ENCODE measurements at regions not wholly inside any gene's neighbourhood (a gene's known extent, or its start where the extent isn't known, plus 50 kb on each side); places are given as distances from the start of the nearest gene placed in this dataset.
"Not testable (repeated sequence)": the region's sequence is repeated elsewhere in the genome, so short reads cannot be mapped to it uniquely, and the experiment has no call there.

- DNase-seq (ENCODE audit: low read depth), result not testable (repeated sequence)
Measured at GRCh38 chr5:71822065-71822464, 103.0 kb downstream of the CARTPT start.

- no peak for DNase-seq (ENCODE audit: low read depth)
Measured at GRCh38 chr5:71825992-71826391, 106.9 kb downstream of the CARTPT start.

- no peak for DNase-seq (ENCODE audit: low read depth)
Measured at GRCh38 chr5:71828291-71829040, 109.4 kb downstream of the CARTPT start.

DNA sequence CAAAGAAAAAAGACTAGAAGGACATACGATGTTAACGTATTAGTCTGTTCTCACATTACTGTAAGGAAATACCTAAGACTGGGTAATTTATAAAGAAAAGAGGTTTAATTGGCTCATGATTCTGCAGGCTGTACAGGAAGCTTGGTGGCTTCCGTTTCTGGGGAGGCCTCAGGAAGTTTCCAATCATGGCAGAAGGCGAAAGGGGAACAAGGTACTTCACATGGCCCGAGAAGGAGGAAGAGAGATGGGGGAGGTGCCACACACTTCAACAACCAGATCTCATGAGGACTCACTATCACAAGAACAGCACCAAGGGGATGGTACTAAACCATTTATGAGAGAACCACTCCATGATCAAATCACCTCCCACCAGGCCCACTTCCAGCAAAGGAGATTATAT, 110.1 kb downstream of the CARTPT start:
- no peak for DNase-seq (ENCODE audit: low read depth)

GRCh38 chr5:71830681-71831539, 111.8 kb downstream of the CARTPT start:
- peak; percentile 85 for DNase-seq (ENCODE audit: low read depth)

GRCh38 chr5:71832812-71833715, 114.0 kb downstream of the CARTPT start:
- no peak for DNase-seq (ENCODE audit: low read depth)

GRCh38 chr5:71834601-71835000, 115.5 kb downstream of the CARTPT start:
- DNase-seq (ENCODE audit: low read depth), result no peak

DNA sequence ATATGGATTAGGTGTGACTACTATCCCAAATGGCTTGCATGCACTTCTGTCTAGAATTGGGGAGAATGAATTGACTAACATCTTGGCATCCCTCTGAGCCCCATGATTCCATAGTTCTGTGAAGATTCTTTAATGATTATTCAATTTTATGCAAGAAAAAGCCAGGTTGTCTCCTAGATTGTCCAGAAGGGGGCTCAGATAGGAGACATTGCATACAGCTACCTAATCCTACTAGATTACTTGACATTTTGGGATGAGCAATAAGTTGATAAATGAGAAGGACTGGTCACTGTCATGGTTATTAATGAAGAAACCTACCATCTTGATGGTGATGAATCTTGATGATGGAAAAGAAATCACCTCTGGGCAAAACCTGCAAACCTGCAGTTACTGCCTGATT, 117.0 kb downstream of the CARTPT start:
- DNase-seq (ENCODE audit: low read depth), result no peak

DNA sequence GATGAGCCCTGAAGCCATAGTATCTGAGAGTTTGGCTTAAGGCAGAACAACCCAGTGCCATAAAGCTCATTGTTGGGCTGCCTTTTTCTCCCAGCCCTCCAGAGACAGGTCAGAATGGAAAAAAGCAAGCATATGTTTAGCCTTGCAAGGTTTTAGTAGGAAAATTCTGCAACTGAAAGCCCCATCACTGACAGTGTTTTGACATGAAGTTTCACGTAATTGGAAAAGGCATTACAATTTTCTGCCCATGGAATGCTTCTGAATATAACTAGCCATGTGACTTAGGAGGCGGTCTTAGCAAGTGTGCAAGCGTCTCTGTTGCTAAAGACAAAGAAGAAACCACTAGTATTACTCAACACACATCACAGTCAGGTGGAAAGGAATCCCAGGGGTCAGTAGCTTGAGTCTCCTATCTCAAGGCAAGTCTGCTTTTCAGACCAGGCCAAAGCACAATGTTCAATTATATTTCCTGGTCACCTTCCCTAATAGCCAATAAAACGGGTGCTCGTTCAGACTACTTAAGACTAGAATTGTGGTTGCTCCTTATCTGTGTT, 117.6 kb downstream of the CARTPT start:
- no peak for DNase-seq (ENCODE audit: low read depth)

GRCh38 chr5:71838286-71838685, 119.2 kb downstream of the CARTPT start:
- no peak for DNase-seq (ENCODE audit: low read depth)

DNA sequence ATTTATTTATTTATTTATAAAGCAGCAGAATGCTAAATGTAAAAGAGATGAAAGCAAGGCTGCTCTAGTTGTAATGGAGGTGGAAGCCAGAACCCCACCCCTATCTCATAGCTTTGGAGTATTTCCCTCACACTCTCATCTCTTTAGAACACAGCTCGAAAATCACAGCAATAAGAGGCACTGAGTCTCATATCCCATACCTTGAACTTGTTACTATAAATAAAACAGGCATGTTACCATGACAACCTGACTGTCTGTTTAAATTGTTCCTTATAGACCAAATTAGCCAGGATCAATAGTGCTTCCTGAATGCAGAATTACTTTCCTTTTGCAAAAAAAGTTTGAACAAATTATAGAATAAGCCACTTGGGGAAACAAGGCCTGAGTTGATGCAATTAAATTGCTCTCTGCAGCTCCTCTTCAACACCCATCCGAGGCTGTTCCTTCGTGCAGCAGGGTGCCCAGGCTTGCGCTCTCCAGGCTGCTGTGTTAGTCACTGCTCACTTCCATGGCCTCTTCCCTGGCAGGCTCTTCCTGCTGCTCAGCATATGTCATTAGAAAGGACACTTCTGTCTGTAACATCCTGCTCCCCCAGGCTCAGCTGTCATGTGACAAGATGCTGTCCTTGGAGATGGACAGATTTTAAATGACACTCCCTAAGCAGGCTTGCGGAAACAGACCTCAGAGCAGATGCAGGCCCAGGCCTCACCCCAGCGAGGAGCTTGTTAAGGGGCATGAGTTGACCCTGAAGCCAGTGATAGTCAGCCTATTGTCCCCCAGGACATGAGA, 120.2 kb downstream of the CARTPT start:
- no peak for DNase-seq (ENCODE audit: low read depth)

DNA sequence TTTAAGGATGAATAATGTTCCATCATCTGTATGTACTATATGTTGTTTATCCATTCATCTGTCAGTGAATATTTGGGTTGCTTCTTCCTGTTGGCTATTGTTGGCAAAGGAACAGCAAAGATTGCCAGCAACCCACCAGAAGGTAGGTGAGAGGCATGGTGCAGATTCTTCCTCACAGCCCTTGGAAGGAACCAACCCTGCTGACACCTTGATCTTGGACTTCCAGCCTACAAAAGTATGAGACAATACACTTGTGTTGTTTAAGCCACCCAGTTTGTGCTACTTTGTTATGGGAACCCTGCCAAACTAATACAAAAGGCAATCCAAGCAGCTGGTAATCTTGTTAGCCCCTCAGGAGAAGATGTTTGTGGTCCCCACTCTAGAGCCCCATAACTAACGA, 122.0 kb downstream of the CARTPT start:
- no peak for DNase-seq (ENCODE audit: low read depth)

DNA sequence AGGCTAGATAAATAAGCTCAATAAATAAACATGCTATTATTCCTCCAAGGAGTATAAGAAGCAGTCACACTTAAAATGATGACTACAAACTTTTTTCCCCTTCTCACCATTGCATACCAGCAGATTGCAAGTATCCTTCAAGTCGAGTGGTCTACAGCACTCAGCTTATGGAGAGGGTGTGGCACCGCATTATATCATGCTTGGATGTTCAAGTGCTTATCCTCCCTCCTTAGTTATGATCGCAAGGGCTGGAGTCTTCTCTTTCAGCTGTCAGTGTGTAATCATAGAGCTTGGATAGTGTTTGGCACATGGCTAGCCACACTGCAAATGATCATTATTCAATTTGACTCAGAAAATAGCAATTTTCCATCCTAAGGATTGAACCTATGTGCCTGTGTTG, 124.0 kb downstream of the CARTPT start:
- no peak for DNase-seq (ENCODE audit: low read depth)

- DNase-seq (ENCODE audit: low read depth), result no peak
Measured at GRCh38 chr5:71844862-71845261, 125.8 kb downstream of the CARTPT start.

- DNase-seq (ENCODE audit: low read depth), result no peak
Measured at GRCh38 chr5:71859515-71859914, 140.4 kb downstream of the CARTPT start.

DNA sequence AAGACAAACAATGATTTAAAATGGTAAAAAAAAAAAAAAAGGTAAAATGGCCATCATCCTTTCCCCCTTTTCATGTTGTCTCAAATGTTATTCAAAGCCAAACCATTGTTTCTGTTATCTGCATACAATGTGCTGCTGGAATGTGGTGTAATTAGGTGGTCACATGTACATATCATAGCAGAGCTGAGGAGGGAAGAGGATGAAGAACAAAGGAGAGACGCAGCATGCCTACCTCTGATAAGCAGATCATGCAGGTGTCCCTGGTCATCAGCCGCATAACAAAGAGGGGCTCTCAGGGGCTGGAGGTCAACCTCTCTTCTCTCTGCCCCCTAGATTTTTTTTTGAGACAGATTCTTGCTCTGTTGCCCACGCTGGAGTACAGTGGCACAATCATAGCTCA, 141.0 kb downstream of the CARTPT start:
- DNase-seq (ENCODE audit: low read depth), result no peak

DNA sequence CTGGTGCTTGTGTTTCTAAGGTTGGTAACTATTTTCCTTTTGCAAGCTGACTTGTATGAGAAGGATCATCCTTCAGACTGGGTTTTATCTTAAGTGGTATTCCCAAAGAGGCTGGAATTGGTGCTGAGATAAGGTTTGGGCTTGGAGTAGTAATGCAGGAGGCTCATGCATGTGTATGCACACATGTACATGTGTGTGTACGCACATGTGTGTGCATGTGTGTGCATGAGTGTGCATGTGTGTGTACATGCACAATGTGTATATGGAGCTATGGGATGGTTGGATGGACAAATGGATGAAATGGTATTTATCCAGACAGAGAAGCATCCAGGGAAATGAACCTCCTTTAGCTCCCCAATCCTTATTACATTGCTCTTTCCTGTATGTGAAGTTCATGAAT, 142.6 kb downstream of the CARTPT start:
- DNase-seq (ENCODE audit: low read depth), result no peak

DNA sequence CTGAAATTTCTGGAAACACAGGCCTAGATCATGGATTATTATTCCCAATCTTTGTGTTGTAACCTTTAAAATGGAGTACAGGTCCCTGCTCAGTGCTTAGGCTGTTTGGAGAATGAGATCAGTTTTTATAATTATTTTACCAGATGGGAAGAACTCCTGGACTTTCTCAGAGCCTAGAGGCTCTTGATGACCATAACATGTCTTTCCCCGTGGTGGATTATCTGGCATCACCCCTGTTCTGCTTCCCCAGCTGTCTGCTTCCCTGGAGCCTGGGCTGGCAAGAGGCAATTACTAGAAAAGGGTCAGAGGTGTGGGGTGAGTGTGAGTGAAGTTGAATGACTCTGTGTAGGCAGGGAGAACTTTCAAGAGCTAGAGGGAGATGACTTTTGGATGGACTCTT, 143.0 kb downstream of the CARTPT start:
- DNase-seq (ENCODE audit: low read depth), result no peak

- no peak for DNase-seq (ENCODE audit: low read depth)
Measured at GRCh38 chr5:71862507-71863060, 143.5 kb downstream of the CARTPT start.

- peak; percentile 42 for DNase-seq (ENCODE audit: low read depth)
Measured at GRCh38 chr5:71864730-71865601, 145.9 kb downstream of the CARTPT start.
